ENCODE measurements at regions not wholly inside any gene's neighbourhood (a gene's known extent, or its start where the extent isn't known, plus 50 kb on each side); places are given as distances from the start of the nearest gene placed in this dataset.

DNA sequence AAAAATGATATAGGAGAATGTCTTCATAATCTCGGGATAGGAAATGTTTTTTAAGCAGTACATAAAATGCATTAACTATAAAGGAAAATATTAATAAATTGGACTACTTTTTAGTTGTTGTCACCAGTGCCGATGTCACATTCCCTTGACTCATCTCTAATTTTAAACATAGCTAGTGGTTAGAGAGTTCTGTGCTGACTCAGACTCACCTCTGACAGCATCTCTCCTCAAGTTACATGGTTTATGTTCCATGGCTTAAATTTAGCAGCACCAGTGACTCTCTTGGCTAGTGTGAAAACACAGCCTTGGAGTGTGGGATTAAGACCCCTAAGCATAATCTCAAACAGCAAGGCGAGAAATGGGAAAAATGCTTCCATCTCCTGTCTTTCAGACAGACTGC, 311.8 kb upstream of the MMS22L start:
- no peak for DNase-seq

DNA sequence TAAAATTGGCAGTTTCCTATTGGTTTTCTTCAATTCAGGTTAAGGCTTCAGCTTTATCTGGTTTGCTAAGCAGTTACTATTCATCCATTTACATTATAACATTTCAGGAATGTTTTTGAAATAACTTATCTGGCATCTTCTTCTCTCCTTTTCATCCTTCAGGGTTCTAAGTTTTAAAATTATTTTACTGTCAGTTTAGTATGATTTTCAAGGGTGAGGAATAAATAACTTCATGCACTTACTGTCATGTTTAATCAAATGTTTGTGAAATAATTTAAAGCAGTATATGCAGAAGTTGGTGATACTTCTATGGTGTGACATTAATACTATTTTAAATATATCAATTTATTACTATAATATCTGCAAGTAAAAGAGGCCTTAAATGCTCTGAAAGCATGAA, 338.1 kb upstream of the MMS22L start:
- no peak for DNase-seq

DNA sequence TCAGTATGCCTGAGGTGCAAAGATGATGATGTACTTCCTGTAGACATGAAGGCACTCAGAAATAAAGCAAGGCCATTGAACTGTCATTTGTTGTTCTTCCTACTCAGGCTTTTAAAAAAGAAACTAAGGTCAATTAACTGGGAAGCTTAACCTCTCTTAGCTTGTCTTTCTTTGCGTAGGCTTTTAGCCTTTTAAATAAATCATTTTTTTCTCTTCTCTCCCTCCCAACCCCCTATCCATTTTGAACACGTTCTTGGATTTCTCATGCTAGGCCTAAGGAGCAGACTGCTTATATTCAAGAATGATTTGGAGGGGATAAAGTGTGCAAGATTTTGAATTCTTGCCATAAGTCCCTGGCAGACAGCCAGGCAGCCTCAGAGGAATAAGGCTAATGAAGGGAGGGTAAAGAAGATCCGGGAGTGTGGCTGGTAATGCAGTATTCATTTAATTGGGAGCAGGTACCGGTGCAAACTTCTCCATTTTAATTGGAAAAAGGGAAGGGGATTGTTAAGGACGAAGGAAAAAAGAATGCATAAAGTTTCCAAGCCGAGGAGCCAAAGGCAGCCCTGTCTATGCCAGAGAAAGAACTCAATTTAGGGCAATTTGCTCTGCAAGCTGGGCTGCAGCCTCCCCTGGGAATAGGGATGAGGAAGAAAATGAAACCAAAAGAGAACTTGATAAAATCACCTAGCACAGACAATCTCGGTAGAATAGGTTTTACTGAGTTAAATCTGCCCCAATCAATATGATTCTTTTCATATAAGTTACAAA, 343.8 kb upstream of the MMS22L start:
- DNase-seq = no peak

DNA sequence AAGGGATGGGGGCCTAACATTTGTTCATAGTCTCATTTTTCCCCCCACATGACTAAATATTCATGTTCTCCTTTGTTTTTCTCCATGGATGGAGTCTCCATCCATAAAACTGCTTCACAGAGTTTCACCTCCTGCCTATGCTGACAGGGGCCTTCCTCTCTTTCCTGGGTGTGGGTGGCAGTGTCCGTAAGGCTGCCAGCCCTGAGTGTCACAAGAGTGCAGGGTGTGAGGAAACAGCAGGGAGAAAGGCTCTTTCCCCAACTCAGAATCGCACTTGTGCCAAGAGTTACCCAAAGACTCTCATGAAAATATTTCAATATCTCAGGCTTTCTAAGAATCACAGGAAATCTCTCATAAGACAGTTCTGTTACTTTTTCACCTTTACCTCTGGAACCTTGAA, 346.2 kb upstream of the MMS22L start:
- DNase-seq = no peak

DNA sequence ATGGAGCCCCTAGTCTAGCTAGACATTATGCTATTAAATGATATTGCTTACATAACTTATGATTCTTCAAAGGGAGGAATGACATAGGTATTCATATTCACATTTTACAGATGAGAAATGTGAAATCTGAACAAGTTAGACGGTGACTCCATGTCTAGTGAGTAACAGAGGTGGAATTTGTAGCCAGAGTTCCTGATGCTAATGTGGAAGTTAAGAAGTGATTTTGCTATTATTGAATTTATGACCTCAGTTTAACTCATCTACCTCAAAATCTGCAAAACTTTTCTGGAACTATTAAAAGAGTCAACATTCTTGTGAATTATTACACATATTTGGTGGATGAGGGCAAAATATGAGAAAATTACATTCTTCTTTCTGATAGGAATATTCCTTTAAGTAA, 347.6 kb upstream of the MMS22L start:
- no peak for DNase-seq

DNA sequence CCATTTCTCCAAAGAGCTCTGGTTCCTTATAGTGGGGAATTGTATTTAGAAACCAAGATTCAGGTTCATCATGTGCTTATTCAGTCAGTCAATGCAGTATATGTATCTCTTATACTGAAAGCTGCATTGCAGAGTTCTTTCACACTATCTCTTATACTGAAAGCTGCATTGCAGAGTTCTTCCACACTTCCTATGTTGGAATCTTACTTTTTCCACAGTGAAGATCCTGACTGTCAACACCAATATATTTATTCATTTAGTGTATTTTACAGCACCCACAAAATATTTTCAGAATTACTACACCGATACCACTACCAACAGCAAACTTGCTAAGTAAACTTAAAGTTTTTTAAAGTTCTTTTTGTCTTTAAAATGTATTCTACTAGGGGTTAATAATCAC, 349.3 kb upstream of the MMS22L start:
- no peak for DNase-seq

DNA sequence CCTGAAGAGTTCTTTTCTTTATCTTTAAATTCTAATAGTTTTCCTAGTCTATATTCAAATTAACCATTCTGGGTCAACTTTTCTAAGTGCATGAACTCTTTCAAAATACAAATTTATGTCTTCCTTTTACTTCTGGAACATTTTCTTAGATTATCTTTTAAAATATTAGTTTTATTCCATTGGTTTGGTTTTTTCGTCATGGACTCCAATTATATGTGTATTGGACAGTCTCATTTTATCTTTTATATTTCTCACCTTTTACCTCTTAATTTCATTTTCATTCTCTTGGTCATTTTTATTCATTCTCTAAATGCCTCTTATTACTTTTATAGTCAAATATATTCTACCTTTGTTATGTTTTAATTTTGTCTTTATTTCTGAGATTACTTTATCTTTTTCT, 356.7 kb upstream of the MMS22L start:
- no peak for DNase-seq

DNA sequence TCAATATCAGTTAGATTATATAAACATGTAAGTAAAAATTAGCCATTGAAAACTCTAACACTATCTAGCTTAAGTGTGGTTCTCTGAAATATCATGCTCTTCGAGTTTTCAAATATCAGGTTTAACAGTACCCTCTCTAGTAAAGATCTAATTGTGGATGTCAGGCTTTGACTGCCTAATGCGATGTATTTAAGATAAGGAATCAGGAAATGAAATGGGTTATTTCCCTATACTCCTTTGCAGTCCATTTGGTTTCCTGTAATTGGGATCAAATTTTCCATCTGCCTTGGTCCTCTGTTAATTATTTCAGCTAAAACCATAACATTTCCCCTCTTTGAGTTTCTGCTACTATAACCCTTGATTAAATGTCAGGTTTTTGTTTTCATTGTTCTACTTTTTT, 361.3 kb upstream of the MMS22L start:
- no peak for DNase-seq

DNA sequence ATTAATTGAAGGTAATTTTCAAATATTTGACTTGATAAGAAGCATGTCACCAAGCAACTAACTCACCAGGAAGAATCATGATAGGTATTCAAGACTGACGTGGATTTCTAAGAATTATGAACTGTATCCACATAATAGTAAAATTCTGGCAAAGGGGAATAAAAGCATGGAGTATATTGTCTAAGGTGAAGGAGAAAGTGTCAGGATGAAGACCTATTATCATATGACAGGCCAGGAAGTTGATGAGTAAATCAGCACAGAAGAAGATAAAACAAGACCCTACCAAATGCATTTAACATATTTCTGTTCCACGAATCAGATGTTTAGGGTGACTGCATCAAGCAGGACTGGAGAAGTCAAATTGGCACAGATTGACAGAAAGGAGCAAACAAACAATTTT, 362.7 kb upstream of the MMS22L start:
- DNase-seq = no peak

DNA sequence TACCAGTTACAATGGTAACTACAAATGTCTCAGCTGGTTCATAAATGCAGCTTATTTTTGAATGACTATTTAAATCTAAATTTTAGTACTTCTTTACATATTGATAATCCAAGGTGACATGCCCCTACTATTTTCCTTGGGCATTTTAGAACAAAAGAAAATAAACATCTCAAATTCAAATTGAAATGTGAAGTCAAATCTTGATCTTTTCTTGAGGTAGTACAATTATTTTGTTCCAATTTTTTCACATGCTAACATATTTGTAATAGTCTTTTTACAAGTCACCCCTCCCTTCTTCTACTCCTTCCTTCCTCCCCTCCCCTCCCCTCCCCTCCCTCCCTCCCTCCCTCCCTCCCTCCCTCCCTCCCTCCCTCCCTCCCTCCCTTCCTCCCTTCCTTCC, 370.1 kb upstream of the MMS22L start:
- no peak for DNase-seq

DNA sequence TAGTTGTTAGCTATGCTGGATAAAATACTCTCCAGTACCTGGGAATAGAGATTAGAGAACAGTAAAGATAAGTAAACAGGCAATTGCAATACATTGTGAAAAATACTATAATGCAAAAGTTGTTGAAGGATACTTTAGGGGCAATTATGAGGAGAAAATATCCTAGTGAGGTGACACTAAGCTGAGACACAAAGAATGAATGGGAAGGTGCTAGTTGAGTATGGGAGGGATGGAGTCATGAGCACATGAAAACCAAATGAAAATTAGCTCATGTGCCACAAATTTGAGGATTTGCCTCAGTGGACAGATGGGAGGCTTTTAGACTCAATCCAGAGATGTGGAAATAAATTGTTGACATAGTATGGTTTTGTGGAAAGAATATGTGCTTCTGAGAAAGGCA, 370.5 kb upstream of the MMS22L start:
- DNase-seq = no peak

DNA sequence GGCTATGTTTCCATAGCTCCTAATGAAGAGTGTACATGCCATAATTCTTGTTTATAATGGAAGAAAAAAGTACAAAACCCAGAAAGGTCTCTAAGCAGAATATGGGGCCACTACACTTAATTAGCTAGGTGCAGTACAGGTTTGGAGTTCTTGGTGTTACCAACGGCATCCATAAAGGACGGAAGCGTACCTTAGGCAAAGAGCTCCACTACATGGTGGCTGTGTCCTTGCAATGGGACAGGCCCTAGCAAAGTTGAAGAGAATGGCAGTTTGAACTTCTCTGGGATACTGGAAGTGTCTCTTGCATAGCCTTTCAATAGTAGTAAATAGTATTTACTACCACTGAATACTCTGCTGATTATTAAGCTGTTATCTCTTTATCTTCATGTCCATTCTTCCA, 371.7 kb upstream of the MMS22L start:
- no peak for DNase-seq

DNA sequence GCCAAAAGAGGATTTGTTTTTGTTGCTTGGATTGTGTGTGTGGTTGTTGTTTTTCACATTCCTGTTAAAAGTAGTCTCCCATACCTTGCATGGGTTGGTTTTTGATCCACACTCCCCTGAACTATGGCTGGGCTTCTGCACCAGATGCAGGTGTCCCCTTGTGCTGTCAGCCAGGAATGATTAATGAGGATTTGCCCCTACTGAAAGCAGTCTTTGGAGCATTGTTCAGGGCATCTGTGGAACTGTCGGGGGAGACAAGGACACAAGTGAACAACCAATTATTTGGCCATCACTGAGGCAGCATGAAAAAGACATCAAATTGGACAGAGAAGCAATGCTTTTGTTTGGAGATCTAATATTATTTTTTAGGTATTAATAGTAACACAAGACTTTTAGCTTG, 373.2 kb upstream of the MMS22L start:
- no peak for DNase-seq

DNA sequence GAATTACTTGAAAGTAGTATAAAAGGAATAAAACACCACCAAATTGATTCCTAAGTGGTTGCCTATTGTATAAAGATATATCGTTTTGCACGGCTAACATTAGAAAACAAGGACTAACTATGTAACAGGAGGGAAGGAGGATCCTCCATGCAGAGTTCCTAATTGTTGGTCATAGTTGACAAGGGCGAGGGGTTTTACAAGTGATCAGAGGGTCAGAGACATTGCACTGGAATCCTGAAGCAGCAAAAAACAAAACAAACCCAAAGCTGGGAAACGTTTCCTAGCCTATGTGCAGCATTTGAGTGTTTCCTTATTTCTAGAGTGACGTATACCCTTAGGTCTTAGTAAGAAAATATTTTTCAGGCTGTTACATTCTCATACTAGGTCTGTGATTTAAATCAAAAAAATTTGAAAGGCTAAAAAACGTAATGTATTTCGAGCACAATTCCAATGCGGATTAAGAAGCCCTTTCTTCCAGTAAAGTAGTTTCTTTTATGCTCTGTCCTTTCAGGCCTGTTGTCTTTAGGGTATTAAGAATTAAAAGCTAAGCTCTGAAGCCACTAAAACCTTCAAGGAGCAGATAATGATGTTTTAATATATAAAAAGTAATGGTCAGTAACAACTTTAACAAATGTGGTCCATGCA, 373.8 kb upstream of the MMS22L start:
- DNase-seq = no peak

DNA sequence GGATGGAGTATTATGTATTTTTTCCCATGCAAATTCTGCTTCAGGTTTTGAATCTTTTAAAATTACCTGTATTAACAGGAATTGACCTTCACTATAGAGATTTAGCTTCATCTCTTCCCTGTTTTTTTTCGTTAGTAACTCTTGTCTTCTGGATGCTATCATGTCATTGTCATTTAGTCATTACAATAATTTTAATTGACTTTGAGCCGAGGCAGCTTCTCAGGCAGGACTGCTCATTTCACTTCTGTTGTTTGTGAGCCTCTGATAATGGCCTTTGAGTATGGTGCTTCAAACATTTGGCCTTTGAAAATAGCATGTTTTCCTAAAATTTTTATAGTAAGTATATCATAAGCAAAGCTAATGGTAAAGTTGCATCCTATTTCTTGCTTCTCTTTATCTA, 375.1 kb upstream of the MMS22L start:
- DNase-seq = no peak

DNA sequence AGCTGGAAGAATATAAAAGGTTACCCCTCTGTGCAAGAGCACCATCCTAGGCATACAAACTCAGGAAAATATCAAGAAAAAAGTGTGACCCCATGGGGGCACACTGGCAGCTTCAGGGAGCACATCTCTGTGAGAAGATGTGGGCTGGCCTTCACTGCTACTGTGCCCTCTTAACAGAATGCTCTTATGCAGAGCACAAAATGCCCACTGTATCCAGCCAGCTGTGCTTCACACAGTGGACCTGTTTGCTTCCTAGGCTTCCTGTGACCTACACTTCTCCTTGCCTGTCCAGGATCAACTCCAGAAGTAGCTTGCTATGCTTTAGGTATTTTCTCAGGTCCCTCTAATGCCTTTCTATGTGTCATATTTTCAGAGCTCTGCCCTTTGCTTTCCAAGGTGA, 380.2 kb upstream of the MMS22L start:
- no peak for DNase-seq

DNA sequence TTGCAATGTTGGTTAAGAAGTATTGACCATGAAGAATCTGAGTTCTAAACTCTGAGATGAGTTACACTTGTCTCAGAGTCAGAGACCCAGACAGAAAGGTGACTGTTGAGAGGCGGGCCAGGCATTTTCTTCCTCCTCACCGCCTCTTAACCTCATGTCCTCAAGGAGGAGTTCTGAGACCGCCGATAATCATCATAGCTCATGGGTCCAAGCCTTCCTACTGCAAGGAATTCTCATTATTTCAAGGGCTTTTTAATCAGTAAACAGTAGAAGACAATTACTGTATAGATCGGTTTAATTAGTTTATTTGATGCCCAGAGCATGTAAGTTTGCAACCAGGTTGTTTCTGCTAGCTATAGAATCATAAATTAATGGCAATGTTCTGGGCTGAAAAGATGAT, 382.4 kb upstream of the MMS22L start:
- no peak for DNase-seq

DNA sequence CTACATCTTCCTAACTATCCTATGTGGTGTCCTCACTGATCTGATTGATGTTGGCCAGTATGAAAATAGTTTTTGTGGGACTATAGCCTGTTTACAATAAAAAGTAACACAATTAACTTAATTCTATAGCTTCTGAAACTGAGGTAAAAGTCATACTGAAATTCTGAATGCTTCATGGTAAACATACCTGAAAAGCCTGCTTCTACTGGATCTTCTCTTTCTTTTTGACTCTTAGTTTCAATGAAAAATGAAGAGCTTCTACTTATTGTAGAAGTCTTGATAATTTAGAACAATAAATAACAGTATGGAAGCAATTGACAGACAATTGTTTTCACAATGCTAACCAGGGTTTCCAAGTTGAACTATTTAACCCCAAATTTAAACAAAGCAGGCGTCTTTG, 383.9 kb upstream of the MMS22L start:
- DNase-seq = no peak

DNA sequence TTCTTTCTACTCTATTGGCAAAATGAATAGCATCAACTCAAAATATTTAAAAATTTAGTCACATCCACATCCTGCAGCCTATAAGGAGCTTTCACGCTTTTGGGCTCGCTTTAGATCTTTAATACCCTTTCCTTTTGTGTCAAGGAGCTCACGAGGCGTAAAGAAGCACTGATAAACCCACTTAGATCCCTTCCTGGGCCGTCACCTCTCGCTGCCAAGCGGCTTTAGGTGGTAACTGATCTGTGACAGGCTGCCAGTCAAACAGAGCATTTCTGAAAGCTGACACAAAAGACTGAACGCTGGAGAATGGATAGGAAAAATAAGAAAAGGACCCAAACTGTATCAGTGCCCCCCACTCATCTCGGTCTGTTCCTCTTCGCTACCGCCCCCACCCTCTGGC, 385.7 kb upstream of the MMS22L start:
- no peak for DNase-seq

DNA sequence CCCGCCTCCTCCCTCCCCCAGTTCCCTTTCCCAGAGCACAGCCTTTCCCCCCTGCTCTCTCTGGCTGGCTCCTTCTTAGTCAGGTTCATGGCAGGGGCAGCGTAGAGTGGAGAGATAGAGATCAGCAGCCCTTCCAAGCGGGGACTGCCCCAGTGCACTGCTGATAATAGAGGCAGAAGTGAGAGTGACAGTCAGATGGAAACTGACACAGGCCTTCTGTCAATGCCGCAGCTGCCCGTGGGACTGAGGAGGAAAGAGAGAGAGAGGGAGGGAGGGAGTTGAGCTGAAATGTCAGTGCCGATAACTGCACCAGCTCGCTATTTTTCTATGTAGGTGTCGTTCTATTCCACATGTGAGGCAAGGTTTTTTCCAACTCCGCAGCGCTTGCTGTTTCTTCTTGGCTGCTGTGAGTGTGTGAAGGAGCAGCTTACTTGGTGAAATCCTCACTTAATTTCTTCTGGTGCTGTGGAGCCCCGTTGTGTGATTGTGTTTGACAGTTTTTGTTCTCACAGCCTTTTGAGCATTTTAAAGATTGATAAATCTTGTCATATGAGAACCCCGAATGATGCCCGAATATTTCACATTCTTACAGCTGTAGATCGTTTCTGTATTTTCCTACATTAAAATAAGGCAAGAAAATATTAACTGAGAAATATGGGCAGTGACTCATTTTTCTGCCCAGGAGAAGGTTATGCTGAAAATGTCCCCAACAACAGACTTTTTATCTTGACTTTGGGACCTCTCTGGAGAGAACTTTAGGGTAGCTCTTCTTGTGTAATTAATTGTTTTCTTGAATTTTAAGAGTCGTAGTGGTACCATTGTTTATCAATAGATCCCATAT, 386.4 kb upstream of the MMS22L start:
- peak; percentile 22 to 24 for DNase-seq

DNA sequence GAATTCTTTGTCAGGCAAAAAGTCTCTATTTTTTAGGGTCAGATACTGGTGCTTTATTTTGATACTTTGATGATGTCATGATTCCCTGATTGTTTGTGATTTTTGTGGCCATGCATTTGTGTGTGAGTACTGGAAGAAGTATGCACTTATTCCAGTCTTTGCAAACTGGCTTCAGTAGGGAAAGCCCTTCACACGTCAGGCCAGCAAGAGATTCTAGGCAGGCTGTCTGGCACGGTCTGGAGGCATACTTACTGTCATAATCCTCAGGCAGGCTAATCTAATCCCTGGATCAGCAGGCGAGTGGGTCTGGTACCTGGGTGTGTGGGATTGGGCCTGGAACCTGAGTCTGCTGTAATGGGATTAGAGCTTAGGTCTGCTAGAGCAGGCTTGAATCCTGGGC, 391.8 kb upstream of the MMS22L start:
- no peak for DNase-seq

DNA sequence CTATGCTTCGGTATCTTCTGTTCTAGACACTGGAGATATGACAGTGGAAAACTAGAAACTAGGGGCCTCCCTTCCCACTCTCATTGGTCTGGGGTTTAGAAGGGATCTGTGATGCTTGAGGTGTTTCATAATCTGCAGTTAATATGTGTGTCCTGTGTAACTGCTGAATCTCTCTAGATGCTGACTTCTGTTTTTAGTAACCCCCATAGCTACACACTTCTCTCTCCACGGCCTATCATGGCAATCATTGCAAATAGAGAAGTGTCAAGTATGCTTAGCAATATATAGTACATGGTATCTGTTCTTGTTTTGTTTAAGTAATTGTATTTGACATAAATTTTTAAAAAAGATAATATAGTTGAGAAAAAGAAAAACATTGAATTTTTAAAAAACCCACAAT, 394.6 kb upstream of the MMS22L start:
- no peak for DNase-seq

DNA sequence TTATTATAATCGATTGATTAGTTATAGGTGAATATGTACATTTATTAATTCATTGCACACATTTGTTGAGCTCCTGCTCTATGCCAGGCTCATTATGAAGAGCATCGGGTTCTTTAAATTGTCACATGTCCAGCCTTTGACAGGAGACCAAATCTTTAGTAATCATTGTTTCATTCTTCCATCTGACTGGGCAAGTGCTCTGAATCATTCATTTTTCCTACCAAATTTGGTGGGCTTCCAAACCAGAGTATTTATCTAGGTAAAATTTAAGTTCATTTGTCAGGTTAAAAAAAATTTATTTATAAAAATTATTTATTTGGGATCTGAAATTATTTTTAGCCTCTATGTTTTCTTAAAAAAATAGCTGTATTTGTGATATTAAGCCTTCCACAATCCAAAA, 404.9 kb upstream of the MMS22L start:
- DNase-seq = no peak

DNA sequence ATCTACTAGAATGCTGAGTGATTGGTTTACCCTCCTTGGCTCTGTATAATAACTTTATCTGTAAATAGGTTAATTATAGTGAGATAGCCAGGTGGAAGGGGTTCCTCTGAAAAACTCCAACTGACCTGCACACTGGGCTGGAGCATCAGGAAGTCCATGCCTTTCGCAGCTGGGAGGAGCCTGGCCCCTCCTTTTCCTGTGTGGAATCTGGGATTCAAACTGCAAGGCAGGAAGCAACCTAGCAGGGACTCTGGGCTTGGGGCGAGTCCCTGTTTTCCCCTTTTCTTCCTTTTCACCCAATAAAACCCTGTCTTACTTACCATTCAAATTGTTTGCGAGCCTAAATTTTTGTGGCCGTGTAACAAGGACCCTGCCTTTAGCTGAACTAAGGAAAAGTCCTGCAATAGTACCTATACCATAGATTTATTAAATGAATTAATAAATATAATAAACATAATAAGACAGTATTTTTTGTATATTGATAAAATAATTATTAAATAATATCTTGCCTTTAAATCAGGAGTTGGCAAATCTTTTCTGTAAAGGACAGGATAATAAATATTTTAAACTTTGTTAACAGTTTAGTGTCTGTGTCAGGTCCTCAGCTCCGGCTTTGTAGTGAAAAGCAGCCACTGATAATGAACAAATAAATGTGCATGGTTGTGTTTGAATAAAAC, 406.2 kb upstream of the MMS22L start:
- DNase-seq = no peak
